Mesendoderm (in vitro differentiated cells): ENCODE measurements at regions not wholly inside any gene's neighbourhood (a gene's known extent, or its start where the extent isn't known, plus 50 kb on each side); places are given as distances from the start of the nearest gene placed in this dataset.
"Not testable (repeated sequence)": the region's sequence is repeated elsewhere in the genome, so short reads cannot be mapped to it uniquely, and the experiment has no call there.

Source experiments
- DNase-seq: peaks from one replicate; pipeline ENCODE4 v3.0.0; 2013
- H2AK5ac ChIP-seq: 2 replicates; pipeline ENCODE4 v1.6.1; 2013; ENCODE audit warnings: low read length, inconsistent platforms
- H2BK120ac ChIP-seq: 2 replicates; pipeline ENCODE4 v1.6.1; 2013; ENCODE audit warnings: low read depth, mild to moderate bottlenecking, low read length, moderate library complexity, mixed read lengths
- H2BK15ac ChIP-seq: replicated peaks from 2 replicates; pipeline ENCODE4 v1.6.1; 2013; ENCODE audit warnings: low read depth, mild to moderate bottlenecking, moderate library complexity
- H2BK5ac ChIP-seq: 2 replicates; pipeline ENCODE4 v1.6.1; 2013; ENCODE audit warnings: low read length, inconsistent platforms
- H3K18ac ChIP-seq: 2 replicates; pipeline ENCODE4 v1.6.1; 2013; ENCODE audit warnings: mild to moderate bottlenecking, low read length, mixed read lengths
- H3K23ac ChIP-seq: one replicate; pipeline ENCODE4 v1.6.1; 2013; ENCODE audit warnings: low read length
- H3K27ac ChIP-seq: 2 replicates; pipeline ENCODE4 v1.5.1; 2013; ENCODE audit warnings: low read depth, mild to moderate bottlenecking, inconsistent platforms, low read length, moderate library complexity
- H3K27me3 ChIP-seq: 2 replicates; pipeline ENCODE4 v1.6.1; 2013; ENCODE audit warnings: low read length, control low read depth, mild to moderate bottlenecking, inconsistent platforms; ENCODE audit not compliant: insufficient read depth, poor library complexity
- H3K36me3 ChIP-seq: 2 replicates; pipeline ENCODE4 v1.6.1; 2013; ENCODE audit warnings: low read length, inconsistent platforms; ENCODE audit not compliant: control insufficient read depth, insufficient read depth
- H3K4ac ChIP-seq: one replicate; pipeline ENCODE4 v1.6.1; 2013; ENCODE audit warnings: low read depth, mild to moderate bottlenecking, low read length, moderate library complexity
- H3K4me1 ChIP-seq: 2 replicates; pipeline ENCODE4 v1.6.1; 2013; ENCODE audit warnings: low read depth, low read length, inconsistent platforms; ENCODE audit not compliant: control insufficient read depth
- H3K4me2 ChIP-seq: 2 replicates; pipeline ENCODE4 v1.6.1; 2013; ENCODE audit warnings: low read length
- H3K4me3 ChIP-seq: 2 replicates; pipeline ENCODE4 v1.5.1; 2013; ENCODE audit warnings: mild to moderate bottlenecking, low read length
- H3K56ac ChIP-seq: one replicate; pipeline ENCODE4 v1.6.1; 2013; ENCODE audit warnings: low read length
- H3K79me1 ChIP-seq: 2 replicates; pipeline ENCODE4 v1.6.1; 2013; ENCODE audit warnings: low read length, inconsistent platforms
- H3K79me2 ChIP-seq: 2 replicates; pipeline ENCODE4 v1.6.1; 2013; ENCODE audit warnings: mild to moderate bottlenecking, low read length; ENCODE audit not compliant: control insufficient read depth, insufficient read depth
- H3K9ac ChIP-seq: 2 replicates; pipeline ENCODE4 v1.6.1; 2013; ENCODE audit warnings: low read length, inconsistent platforms
- H4K5ac ChIP-seq: one replicate; pipeline ENCODE4 v1.6.1; 2013; ENCODE audit warnings: low read length
- H4K8ac ChIP-seq: one replicate; pipeline ENCODE4 v1.6.1; 2013; ENCODE audit warnings: low read depth, mild to moderate bottlenecking, control low read depth, low read length, moderate library complexity
- WGBS: extraction: QIAGEN DNeasy Blood & Tissue Kit; methylation state at CpG from one replicate; pipeline ENCODE4 v1.1.7; 2013; ENCODE audit warnings: low lambda C conversion rate, missing lambda C conversion rate; ENCODE audit not compliant: insufficient coverage; ENCODE audit errors: extremely low coverage; 5-methylcytosine and 5-hydroxymethylcytosine counted together

GRCh38 chr20:48364055-48364454, 463.7 kb downstream of the PREX1 start:
- Histone ChIP-seq H3K79me1 (no peaks in the 10 kb centered on the region), H4K5ac (no peak overlapping the region)

DNA sequence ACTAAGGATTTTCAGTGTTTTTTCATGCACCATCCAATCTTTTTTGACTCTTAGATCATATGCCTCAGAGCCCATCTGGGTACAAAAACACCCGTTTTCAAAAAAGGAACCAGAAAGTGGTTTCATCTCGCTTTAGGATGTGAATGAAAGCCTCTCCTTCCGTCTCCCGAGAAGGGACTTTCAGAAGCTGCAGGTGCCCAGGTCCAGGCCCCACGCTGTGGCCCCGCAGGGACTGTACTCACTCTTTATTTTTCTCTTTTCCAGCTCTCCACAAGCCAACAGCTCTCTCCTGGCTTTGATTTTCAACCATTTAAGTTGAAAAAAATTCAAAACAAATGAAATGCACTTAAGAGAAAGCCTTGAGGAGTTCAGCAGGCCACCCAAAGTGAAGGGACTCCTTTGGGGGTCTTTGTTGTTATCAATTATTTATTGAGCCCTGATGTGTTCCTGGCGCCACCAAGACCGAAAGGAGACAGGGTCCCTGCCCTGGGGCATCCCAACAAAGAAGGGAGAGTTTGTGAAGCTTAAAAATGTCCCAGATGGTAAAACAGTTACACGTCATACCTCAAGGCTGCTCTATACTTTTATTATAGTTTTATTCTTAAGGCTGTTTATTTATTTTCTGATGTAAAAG, 467.3 kb downstream of the PREX1 start:
- Histone ChIP-seq H3K4ac (no peak overlapping the region), H4K8ac (no peak overlapping the region), H3K79me1 (no peaks in the 10 kb centered on the region), H3K18ac (no peak overlapping the region), H2BK15ac (no peak overlapping the region), H3K9ac (no peak overlapping the region), H3K27ac (no peak overlapping the region), H3K79me2 (no peaks in the 10 kb centered on the region), H3K36me3 (no peaks in the 10 kb centered on the region), H3K56ac (no peak overlapping the region), H2AK5ac (no peak overlapping the region), H3K27me3 (no peaks in the 10 kb centered on the region), H3K4me3 (no peak overlapping the region), H3K23ac (no peak overlapping the region), H3K4me1 (no peaks in the 10 kb centered on the region), H2BK120ac (no peak overlapping the region), H3K4me2 (no peak overlapping the region), H2BK5ac (no peak overlapping the region), H4K5ac (no peak overlapping the region)
- DNase-seq = no peak
- WGBS = no CpG with 5 or more reads among the region's 9 CpGs

More at GRCh38 chr20:48364055-48364454, 463.7 kb downstream of the PREX1 start:
- Histone ChIP-seq H3K4me2 (no peak overlapping the region), H4K8ac (no peak overlapping the region), H3K4ac (no peak overlapping the region), H2BK5ac (no peak overlapping the region), H3K23ac (no peak overlapping the region), H3K27me3 (no peaks in the 10 kb centered on the region), H3K9ac (no peak overlapping the region), H2BK15ac (no peak overlapping the region), H3K4me3 (no peak overlapping the region), H3K36me3 (no peaks in the 10 kb centered on the region), H3K56ac (no peak overlapping the region), H2BK120ac (no peak overlapping the region), H3K79me2 (no peaks in the 10 kb centered on the region), H3K27ac (no peak overlapping the region), H2AK5ac (no peak overlapping the region), H3K18ac (no peak overlapping the region), H3K4me1 (no peaks in the 10 kb centered on the region)
- DNase-seq = no peak

DNA sequence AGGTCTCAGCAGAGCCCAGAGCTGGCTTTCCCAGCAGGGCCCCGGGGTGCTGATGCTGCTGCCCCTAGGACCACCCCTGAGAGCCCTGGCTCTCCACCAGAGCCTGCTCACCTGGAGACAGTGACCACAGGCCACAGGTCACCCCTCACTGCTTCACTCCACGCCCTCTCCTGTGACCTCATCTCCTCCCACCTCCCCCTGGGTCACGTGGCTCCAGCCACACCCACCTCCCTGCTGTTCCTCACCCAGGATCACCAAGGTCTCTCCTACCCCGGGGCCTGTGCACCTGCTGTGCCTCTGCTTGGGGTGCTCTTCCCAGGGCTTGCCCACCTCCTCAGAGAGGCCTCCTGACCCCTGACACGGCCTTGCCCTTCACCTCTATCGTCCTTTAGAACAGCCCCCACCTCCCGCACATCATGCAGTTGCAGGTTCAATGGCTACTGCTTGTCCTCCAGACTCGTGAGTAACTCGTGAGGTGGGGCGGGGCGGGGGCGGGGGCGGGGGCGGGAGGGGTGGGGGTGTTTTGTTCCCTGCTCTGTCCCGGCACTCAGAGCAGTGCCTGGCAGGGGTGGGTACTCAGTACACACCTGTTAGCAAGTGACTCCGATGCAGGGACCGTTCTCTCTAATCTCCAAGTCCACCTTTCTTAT, 468.0 kb downstream of the PREX1 start:
- DNase-seq = no peak
- Histone ChIP-seq H3K4me3 (no peak overlapping the region), H3K56ac (no peak overlapping the region), H3K9ac (no peak overlapping the region), H3K4me1 (no peaks in the 10 kb centered on the region), H3K18ac (no peak overlapping the region), H4K5ac (no peak overlapping the region), H3K79me1 (no peaks in the 10 kb centered on the region), H3K27me3 (no peaks in the 10 kb centered on the region), H2AK5ac (no peak overlapping the region), H2BK120ac (no peak overlapping the region), H2BK5ac (no peak overlapping the region), H3K4me2 (no peak overlapping the region), H3K36me3 (no peaks in the 10 kb centered on the region), H4K8ac (no peak overlapping the region), H3K23ac (no peak overlapping the region), H3K27ac (no peak overlapping the region), H3K79me2 (no peaks in the 10 kb centered on the region), H3K4ac (no peak overlapping the region), H2BK15ac (no peak overlapping the region)
- WGBS = no CpG with 5 or more reads among the region's 17 CpGs

- not testable (repeated sequence) for H4K5ac ChIP-seq, H3K4me1 ChIP-seq, H3K23ac ChIP-seq, H3K4me2 ChIP-seq, H3K18ac ChIP-seq, H3K36me3 ChIP-seq, H3K79me2 ChIP-seq, DNase-seq, H3K4ac ChIP-seq, H3K27me3 ChIP-seq, H3K79me1 ChIP-seq, H3K9ac ChIP-seq, H2BK5ac ChIP-seq, H3K27ac ChIP-seq, H2AK5ac ChIP-seq, H3K56ac ChIP-seq, H2BK120ac ChIP-seq, H2BK15ac ChIP-seq, H4K8ac ChIP-seq, H3K4me3 ChIP-seq
- no CpG with 5 or more reads among the region's 8 CpGs for WGBS
These were observed 468.8 kb downstream of the PREX1 start for GRCh38 chr20:48359055-48359390.

GRCh38 chr20:48358176-48359054, 469.4 kb downstream of the PREX1 start:
- H2BK5ac ChIP-seq = no peak overlapping the region
- no peak overlapping the region for H3K56ac ChIP-seq
- H3K36me3 ChIP-seq = no peaks in the 10 kb centered on the region
- H3K4me2 ChIP-seq = no peak overlapping the region
- H3K79me1 ChIP-seq = no peaks in the 10 kb centered on the region
- H3K4ac ChIP-seq = no peak overlapping the region
- H3K27me3 ChIP-seq = no peaks in the 10 kb centered on the region
- H3K18ac ChIP-seq = no peak overlapping the region
- no peak overlapping the region for H4K5ac ChIP-seq
- no CpG with 5 or more reads among the region's 11 CpGs for whole genome bisulfite sequencing
- no peak overlapping the region for H4K8ac ChIP-seq
- no peak overlapping the region for H2BK120ac ChIP-seq
- H3K79me2 ChIP-seq = no peaks in the 10 kb centered on the region
- no peak for DNase-seq
- no peak overlapping the region for H3K9ac ChIP-seq
- no peak overlapping the region for H2BK15ac ChIP-seq
- no peaks in the 10 kb centered on the region for H3K4me1 ChIP-seq
- no peak overlapping the region for H3K27ac ChIP-seq
- no peak overlapping the region for H3K4me3 ChIP-seq
- H2AK5ac ChIP-seq = no peak overlapping the region
- H3K23ac ChIP-seq = no peak overlapping the region
